Glutamatergic neuron (in vitro differentiated cells): ENCODE measurements at regions not wholly inside any gene's neighbourhood (a gene's known extent, or its start where the extent isn't known, plus 50 kb on each side); places are given as distances from the start of the nearest gene placed in this dataset.

Source experiments
- DNase-seq: peaks from one replicate; pipeline ENCODE4 v3.0.0; 2022
- H3K27ac Mint-ChIP-seq: one replicate; pipeline ENCODE4 v1.8.0; 2020; ENCODE audit warnings: mild to moderate bottlenecking, mixed read lengths, inconsistent platforms; ENCODE audit not compliant: unreplicated experiment
- H3K27me3 Mint-ChIP-seq: one replicate; pipeline ENCODE4 v1.8.0; 2020; ENCODE audit warnings: mild to moderate bottlenecking, moderate library complexity, mixed read lengths, inconsistent platforms; ENCODE audit not compliant: unreplicated experiment
- H3K36me3 Mint-ChIP-seq: one replicate; pipeline ENCODE4 v1.8.0; 2020; ENCODE audit warnings: mild to moderate bottlenecking, mixed read lengths, inconsistent platforms; ENCODE audit not compliant: unreplicated experiment
- H3K4me1 Mint-ChIP-seq: one replicate; pipeline ENCODE4 v1.8.0; 2020; ENCODE audit warnings: mild to moderate bottlenecking, low read depth, mixed read lengths, inconsistent platforms; ENCODE audit not compliant: unreplicated experiment
- H3K4me3 Mint-ChIP-seq: one replicate; pipeline ENCODE4 v1.8.0; 2020; ENCODE audit warnings: mild to moderate bottlenecking, mixed read lengths, inconsistent platforms; ENCODE audit not compliant: unreplicated experiment
- H3K9me3 Mint-ChIP-seq: one replicate; pipeline ENCODE4 v1.8.0; 2020; ENCODE audit warnings: mild to moderate bottlenecking, moderate library complexity, mixed read lengths, inconsistent platforms; ENCODE audit not compliant: unreplicated experiment
- TF ChIP-seq, protein P1 (sequence below): fragments of 200-600 bp; sonication (generic); IDR thresholded peaks from one replicate; pipeline ENCODE4 v1.5.0; 2021; ENCODE audit not compliant: partially characterized antibody, unreplicated experiment

DNA sequence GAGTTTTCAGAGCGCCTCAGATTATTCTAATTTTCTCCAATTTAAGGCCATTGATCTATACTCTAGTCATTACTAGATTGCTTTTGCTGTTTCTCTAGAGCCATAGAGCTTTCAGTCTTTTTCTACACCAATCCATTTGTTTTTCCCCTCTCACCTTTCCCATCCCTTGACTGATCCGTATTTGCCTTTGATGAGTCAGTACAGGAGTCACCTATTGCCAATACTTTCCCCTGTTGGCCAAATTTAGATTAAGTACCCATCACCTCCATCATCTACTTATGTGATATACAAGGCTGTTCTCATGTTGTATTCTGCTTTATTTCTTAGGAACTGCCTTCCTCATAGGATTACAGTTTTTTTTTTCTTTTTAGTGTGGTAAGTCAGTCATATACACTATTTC lies 463.2 kb downstream of the KLF12 start:
- TF ChIP-seq, protein P1, sequence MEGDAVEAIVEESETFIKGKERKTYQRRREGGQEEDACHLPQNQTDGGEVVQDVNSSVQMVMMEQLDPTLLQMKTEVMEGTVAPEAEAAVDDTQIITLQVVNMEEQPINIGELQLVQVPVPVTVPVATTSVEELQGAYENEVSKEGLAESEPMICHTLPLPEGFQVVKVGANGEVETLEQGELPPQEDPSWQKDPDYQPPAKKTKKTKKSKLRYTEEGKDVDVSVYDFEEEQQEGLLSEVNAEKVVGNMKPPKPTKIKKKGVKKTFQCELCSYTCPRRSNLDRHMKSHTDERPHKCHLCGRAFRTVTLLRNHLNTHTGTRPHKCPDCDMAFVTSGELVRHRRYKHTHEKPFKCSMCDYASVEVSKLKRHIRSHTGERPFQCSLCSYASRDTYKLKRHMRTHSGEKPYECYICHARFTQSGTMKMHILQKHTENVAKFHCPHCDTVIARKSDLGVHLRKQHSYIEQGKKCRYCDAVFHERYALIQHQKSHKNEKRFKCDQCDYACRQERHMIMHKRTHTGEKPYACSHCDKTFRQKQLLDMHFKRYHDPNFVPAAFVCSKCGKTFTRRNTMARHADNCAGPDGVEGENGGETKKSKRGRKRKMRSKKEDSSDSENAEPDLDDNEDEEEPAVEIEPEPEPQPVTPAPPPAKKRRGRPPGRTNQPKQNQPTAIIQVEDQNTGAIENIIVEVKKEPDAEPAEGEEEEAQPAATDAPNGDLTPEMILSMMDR, result no peak
- H3K9me3 Mint-ChIP-seq, result no peaks in the 10 kb centered on the region

DNA sequence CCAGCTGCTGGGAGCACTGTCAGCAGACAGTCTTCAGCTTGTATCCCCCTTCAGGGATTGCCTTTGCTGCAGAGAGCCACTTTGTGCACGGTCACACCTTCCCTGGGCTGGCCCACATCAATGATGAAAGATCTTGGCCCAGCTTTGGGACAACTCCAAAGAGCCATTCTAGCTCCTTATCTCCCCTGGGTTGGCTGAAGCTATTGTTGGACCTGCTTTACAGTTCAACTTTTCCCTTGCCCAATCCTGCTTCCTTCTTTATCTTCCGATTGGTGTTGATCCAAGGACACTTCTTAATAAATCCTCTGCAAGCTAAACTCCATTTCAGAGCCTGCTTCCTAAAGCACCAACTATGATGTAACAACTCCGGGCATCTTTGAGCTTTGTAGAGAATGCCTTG lies 466.4 kb downstream of the KLF12 start:
- DNase-seq, result no peak
- H3K9me3 Mint-ChIP-seq, result no peaks in the 10 kb centered on the region
- H3K27ac Mint-ChIP-seq, result no peak overlapping the region
- H3K4me1 Mint-ChIP-seq, result no peaks in the 10 kb centered on the region
- no peaks in the 10 kb centered on the region for H3K36me3 Mint-ChIP-seq
- no peaks in the 10 kb centered on the region for H3K27me3 Mint-ChIP-seq
- H3K4me3 Mint-ChIP-seq, result no peak overlapping the region
- TF ChIP-seq, protein P1, result no peak

More for the DNA sequence above, 463.2 kb downstream of the KLF12 start:
- Mint-ChIP-seq H3K36me3 (no peaks in the 10 kb centered on the region), H3K27me3 (no peaks in the 10 kb centered on the region), H3K27ac (no peak overlapping the region), H3K4me3 (no peak overlapping the region), H3K4me1 (no peaks in the 10 kb centered on the region)
- DNase-seq, result no peak

DNA sequence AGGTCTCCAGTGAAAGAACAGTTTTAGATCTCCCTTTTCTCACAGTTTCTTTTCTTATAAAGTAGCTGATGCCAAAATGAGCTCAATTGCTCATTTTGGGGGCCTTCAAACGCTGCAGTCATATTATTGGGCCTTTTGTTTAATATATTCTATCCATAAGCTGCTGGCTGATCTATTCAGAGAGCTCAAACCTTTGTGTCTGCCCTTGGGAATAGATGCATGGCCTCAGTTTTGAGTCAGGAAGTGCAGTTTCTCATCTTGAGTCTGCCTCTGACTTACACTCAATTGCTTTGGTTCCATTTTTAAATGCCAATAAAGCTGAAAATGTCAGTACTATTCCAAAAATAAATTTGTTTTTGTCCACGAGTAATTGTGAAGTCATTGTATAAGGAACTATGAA lies 468.9 kb downstream of the KLF12 start:
- TF ChIP-seq, protein P1, result no peak
- H3K36me3 Mint-ChIP-seq, result no peaks in the 10 kb centered on the region
- H3K4me1 Mint-ChIP-seq, result no peaks in the 10 kb centered on the region
- no peak overlapping the region for H3K4me3 Mint-ChIP-seq
- H3K27ac Mint-ChIP-seq, result no peak overlapping the region
- H3K27me3 Mint-ChIP-seq, result peaks cover 5% of the 10 kb centered on the region
- no peak for DNase-seq
- H3K9me3 Mint-ChIP-seq, result no peaks in the 10 kb centered on the region

DNA sequence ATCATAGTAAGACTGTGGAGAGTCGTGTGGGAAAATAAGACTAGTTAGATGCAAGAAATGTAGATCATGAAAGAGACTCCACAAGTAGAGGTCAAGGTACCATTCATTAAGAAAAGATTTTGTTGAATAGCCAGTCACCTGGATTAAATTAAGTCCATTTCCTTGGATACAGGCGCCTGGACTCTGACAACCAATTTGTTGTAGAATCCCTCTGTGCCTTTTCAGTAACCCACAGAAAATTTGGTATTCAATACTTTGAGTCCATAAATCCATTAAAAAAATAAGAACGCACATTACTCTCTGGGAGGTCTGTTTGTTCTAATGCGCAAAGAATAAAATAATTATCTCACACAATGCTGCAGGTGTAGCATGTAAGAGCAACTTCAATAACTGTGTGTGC lies 469.4 kb downstream of the KLF12 start:
- no peak for DNase-seq
- Mint-ChIP-seq H3K9me3 (no peaks in the 10 kb centered on the region), H3K27me3 (peaks cover 5% of the 10 kb centered on the region), H3K4me3 (no peak overlapping the region), H3K27ac (no peak overlapping the region), H3K4me1 (no peaks in the 10 kb centered on the region), H3K36me3 (no peaks in the 10 kb centered on the region)
- TF ChIP-seq, protein P1, result no peak

DNA sequence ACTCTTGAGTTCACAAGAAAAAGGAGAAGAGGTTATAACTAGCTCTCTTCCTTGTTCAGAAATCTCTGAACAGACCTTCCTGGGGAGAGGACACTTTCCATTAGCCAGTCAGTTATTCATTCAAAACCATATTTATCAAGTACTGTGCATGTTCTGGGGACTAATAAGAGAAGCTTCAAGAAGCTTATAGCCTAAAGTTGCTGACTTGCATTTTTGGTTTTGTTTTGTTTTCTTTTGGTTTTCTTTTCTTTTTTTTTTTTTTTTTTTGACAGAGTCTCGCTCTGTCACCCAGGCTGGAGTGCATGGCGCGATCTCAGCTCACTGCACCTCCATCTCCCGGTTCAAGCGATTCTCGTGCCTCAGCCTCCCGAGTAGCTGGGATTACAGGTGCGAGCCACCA lies 471.4 kb downstream of the KLF12 start:
- H3K27ac Mint-ChIP-seq, result no peak overlapping the region
- H3K9me3 Mint-ChIP-seq, result no peaks in the 10 kb centered on the region
- DNase-seq, result no peak
- no peaks in the 10 kb centered on the region for H3K36me3 Mint-ChIP-seq
- H3K4me3 Mint-ChIP-seq, result no peak overlapping the region
- TF ChIP-seq, protein P1, result no peak
- peaks cover 5% of the 10 kb centered on the region for H3K27me3 Mint-ChIP-seq
- H3K4me1 Mint-ChIP-seq, result no peaks in the 10 kb centered on the region
